ENCODE measurements at regions not wholly inside any gene's neighbourhood (a gene's known extent, or its start where the extent isn't known, plus 50 kb on each side); places are given as distances from the start of the nearest gene placed in this dataset.

- ChIA-PET CTCF (interaction anchor here (0.6 kb wide), 1 partner anchor 337 kb away, joined by 3 read pairs; no protein-coding TSS in a partner anchor), POLR2A (no interaction called here)
- no peaks in the 10 kb centered on the region for H3K36me3 ChIP-seq (ENCODE audit: control insufficient read depth in 2 of 2, insufficient read depth in 1 of 2, low read length in 2 of 2)
- no peak overlapping the region for H3K27ac ChIP-seq (ENCODE audit: extremely low read depth, low read depth, low read length)
- H3K4me3 ChIP-seq (ENCODE audit: low read depth, low read length) = no peak overlapping the region
- no peaks in the 10 kb centered on the region for H3K9me3 ChIP-seq (ENCODE audit: control insufficient read depth, insufficient read depth, low read depth, low read length)
- no peaks in the 10 kb centered on the region for H3K4me1 ChIP-seq (ENCODE audit: control insufficient read depth, insufficient read depth, low read length)
- TF ChIP-seq ZBTB21 (tag by site-specific recombination; IDR thresholded peaks at IDR 0.05) = no peak
- TF ChIP-seq ZNF174 (tag by site-specific recombination; IDR thresholded peaks at IDR 0.05) = no peak
- no peak for TF ChIP-seq ZNF146 (tag by site-specific recombination; IDR thresholded peaks at IDR 0.05)
- no peak for TF ChIP-seq ZSCAN30 (tag by site-specific recombination; IDR thresholded peaks at IDR 0.05)
- no peak for TF ChIP-seq OSR2 (tag by site-specific recombination; IDR thresholded peaks at IDR 0.05)
- TF ChIP-seq YY2 (tag by site-specific recombination; IDR thresholded peaks at IDR 0.05) = no peak
- TF ChIP-seq HOXA7 (CRISPR knock-in tag; IDR thresholded peaks at IDR 0.05; ENCODE audit: borderline replicate concordance) = no peak
- no peak for TF ChIP-seq ZNF629 (tag by site-specific recombination; IDR thresholded peaks at IDR 0.05)
- TF ChIP-seq PATZ1 (tag by site-specific recombination; IDR thresholded peaks at IDR 0.05) = no peak
- TF ChIP-seq ZNF335 (tag by site-specific recombination; conservative IDR thresholded peaks at IDR 0.05) = no peak
These were observed 269.6 kb upstream of the AMIGO2 start for GRCh38 chr12:47349137-47350061.

- Histone ChIP-seq H3K4me3 (ENCODE audit: low read depth, low read length) (no peak overlapping the region), H3K4me1 (ENCODE audit: control insufficient read depth, insufficient read depth, low read length) (no peaks in the 10 kb centered on the region), H3K9me3 (ENCODE audit: control insufficient read depth, insufficient read depth, low read depth, low read length) (no peaks in the 10 kb centered on the region), H3K27ac (ENCODE audit: extremely low read depth, low read depth, low read length) (no peak overlapping the region), H3K36me3 (ENCODE audit: control insufficient read depth in 2 of 2, insufficient read depth in 1 of 2, low read length in 2 of 2) (no peaks in the 10 kb centered on the region)
- CTCF ChIA-PET = no interaction called here
- TF ChIP-seq ZNF148 (tag by site-specific recombination; IDR thresholded peaks at IDR 0.05; ENCODE audit: borderline replicate concordance) (no peak), YY1 (tag by site-specific recombination; IDR thresholded peaks at IDR 0.05) (no peak), KLF16 (tag by site-specific recombination; IDR thresholded peaks at IDR 0.05) (no peak), ZNF501 (tag by site-specific recombination; IDR thresholded peaks at IDR 0.05) (no peak), ZNF529 (tag by site-specific recombination; IDR thresholded peaks at IDR 0.05; ENCODE audit: insufficient replicate concordance) (no peak), ZBTB8A (tag by site-specific recombination; IDR thresholded peaks at IDR 0.05) (no peak), ZNF248 (tag by site-specific recombination; IDR thresholded peaks at IDR 0.05) (no peak), ZNF585B (tag by site-specific recombination; IDR thresholded peaks at IDR 0.05) (no peak), TCF7L2 (IDR thresholded peaks at IDR 0.05; ENCODE audit: borderline replicate concordance, low read depth, low read length) (no peak), ZBTB21 (tag by site-specific recombination; IDR thresholded peaks at IDR 0.05) (no peak), ZBTB10 (tag by site-specific recombination; IDR thresholded peaks at IDR 0.05) (no peak)
- POLR2A ChIA-PET = no interaction called here
These were observed 268.4 kb upstream of the AMIGO2 start for GRCh38 chr12:47348206-47348605.
